SK-MEL-5 (cell line): ENCODE measurements at regions not wholly inside any gene's neighbourhood (a gene's known extent, or its start where the extent isn't known, plus 50 kb on each side); places are given as distances from the start of the nearest gene placed in this dataset.

Source experiments
- DNase-seq: peaks from one replicate; pipeline ENCODE4 v3.0.0-alpha.2; 2016; ENCODE audit warnings: low read depth, low spot score
- in situ Hi-C: cut with HindIII; loops from 2 replicates; pipeline ENCODE4 v1.10.0; 2016; ENCODE audit warnings: low sequenced_read_pairs, high pct_unique_total_duplicates, low pct_unique_long_range_greater_than_20kb

DNA sequence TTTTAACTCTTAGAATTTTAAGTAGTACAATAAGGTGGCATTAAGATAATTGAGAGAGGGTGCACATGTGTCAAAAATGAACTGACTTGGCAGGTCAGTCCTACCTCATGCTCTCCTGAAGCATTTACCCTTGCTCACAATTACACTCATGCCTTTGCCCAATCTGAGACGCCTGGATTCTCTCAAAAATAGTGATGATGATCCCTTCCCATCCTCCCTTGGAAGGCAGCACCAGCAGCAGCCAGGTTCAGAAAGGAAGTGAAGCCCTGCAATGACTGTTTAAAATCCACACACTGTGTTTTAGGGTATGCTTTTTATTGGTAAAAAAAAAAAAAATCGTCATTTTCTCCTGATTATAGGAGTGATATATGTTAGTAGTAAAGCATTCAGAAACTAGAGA, 246.6 kb downstream of the PRELID2 start:
- in situ Hi-C loops = no loop called here
- no peak for DNase-seq

GRCh38 chr5:145588113-145588512, 247.0 kb downstream of the PRELID2 start:
- DNase-seq = no peak
- in situ Hi-C loops = no loop called here

DNA sequence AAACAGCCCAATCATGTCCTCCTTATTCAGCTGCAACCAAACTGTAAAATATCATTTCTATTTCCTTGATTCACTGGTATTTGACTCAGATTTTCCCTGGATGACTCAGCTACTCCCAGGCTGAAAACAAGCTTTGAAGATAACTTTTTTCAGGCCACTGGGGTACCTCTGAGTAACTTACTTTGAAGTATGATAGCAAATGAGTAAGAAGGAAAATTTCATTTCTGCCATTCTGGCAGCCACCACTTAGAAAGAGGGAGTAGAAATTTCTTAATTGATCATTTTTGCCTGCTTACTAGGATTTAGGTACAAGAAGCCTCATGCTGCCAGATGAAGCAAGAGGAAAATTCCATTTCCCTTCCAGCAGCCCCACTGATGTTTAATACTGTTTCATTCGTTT, 247.4 kb downstream of the PRELID2 start:
- in situ Hi-C loops = no loop called here
- no peak for DNase-seq

DNA sequence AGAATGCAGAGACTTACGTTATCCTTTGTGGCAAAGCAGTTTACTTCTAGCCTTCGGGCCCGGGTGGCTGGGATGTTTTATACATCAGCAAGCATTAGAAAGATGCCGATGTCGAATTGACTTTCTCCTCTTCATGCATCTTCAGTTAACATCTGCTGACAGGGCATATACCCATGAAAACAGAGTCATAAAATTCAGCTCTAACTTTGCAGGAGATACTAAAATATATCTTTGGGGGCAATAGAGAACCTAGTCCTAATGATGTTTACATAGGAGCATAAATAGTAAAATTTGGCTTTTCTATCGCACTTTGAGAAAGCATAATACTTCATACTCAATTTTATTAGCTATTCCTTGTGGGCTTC, 247.9 kb downstream of the PRELID2 start:
- in situ Hi-C loops = no loop called here
- DNase-seq = no peak

GRCh38 chr5:145586661-145587307, 248.4 kb downstream of the PRELID2 start:
- in situ Hi-C loops = no loop called here
- no peak for DNase-seq

- in situ Hi-C loops = no loop called here
- no peak for DNase-seq
Observed at GRCh38 chr5:145585443-145586148, 249.5 kb downstream of the PRELID2 start.

DNA sequence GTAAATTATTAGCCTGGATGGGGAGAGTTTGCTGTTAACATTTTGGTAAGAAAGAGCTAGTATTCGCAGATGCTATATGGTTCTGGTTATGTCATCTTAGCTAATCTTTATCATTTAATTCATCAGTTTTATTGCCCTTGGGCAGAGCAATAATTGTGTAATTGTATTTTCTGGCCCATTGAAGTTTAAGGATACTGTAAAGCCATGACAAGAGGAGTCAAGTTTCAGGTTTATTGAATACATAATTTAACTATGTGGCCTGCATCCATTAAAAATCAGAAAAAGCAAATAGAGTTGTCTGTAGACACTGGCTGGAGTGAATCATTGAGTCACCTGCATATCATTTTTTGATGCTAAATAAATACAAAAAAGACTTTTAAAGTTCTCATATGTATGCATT, 255.8 kb downstream of the PRELID2 start:
- in situ Hi-C loops = no loop called here
- DNase-seq = no peak

DNA sequence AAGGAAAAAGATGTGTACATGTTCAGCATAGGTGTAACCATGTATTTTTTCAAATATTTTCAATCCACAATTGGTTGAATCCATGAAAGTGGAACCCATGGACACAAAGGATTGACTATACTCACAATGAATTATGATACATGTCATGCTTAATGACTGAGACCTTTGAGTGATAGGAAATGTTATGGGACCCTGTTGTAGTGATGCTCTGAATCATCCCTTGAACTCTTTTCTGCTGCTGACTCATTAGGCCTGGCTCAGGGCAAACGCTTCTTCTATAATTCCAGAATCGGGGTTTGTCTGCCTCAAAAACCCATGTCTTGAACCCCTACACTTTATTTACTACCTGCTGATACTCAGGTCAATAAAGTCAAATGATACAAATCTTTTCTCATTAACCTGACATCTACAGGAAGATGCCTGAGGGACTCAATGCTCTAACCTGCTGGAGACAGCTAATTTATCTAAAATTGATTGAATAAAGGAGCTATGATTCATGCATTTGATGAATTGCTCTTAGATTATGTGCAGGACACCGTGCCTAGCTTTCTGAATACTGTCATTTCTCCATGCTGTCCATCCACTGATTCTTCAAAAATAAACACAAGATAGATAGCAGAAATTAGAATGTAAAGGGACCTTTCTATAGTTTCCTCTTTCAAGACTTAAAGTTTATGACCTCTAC, 260.1 kb downstream of the PRELID2 start:
- DNase-seq = no peak
- in situ Hi-C loops = no loop called here

DNA sequence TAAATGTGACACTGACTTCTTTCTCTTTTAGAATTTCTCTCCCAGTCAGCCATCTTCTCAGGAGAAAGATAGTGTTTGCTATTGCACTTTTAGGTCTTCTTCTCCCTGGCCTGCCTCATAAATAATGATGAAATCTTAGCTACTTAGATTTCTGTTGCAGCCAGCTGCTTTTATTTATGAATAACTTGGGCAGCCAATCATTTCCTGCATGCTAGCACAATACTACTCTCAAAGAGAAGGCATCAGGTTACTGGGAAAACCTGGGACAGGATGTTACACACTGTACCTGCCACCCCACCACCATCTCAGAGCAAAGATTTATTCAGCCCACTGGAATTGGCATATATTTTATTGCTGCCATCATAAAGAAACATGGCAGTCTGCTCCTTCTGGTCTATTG, 266.6 kb downstream of the PRELID2 start:
- no peak for DNase-seq

GRCh38 chr5:145562931-145563330, 272.2 kb downstream of the PRELID2 start:
- DNase-seq = peak; percentile 92
- in situ Hi-C loops = no loop called here

More for the DNA sequence above, 266.6 kb downstream of the PRELID2 start:
- in situ Hi-C loops = no loop called here

- DNase-seq = no peak
- in situ Hi-C loops = no loop called here
Observed at GRCh38 chr5:145558288-145558687, 276.9 kb downstream of the PRELID2 start.

DNA sequence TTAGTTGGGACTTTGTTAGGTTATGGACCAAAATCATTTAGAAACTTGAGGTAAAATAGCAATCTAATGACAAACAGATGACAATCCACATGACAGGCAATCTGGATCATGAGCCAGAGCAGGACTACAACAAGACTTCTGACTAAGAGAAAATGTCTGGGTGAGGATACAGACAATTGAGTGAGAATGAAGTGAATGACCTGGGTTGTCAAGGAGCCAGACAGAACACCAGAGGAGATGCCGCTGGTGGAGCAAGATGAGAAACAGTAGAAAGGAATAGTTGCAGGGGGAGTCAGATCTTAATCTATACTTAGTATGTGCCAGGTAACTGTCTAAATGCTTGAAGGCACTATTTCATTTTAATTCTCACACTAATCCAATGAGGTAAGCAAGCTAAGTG, 277.8 kb downstream of the PRELID2 start:
- in situ Hi-C loops = no loop called here
- DNase-seq = no peak

- peak; percentile 14 for DNase-seq
- in situ Hi-C loops = no loop called here
Observed at GRCh38 chr5:145554399-145554798, 280.7 kb downstream of the PRELID2 start.

- no peak for DNase-seq
Observed at GRCh38 chr5:145553177-145553576, 282.0 kb downstream of the PRELID2 start.

DNA sequence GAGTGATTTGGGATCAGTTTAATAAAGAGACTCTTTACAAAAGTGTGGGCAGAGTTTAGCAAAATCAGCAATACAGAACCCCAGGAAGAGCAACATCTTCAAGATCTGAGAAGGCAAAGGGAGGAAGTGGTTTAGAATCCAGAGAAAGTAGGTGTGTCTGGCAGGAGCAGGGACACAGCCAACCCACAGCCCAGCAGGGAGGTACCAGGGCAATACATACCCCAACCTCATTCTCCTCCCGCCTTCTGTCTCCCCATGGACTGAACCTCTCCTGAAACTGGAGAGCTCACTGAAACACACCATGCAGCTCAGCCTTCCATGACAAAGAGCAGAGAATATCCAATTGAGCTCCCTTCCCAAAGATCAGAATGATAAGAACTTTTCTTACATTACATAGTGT, 283.4 kb downstream of the PRELID2 start:
- no peak for DNase-seq
- in situ Hi-C loops = no loop called here

More at GRCh38 chr5:145553177-145553576, 282.0 kb downstream of the PRELID2 start:
- in situ Hi-C loops = no loop called here

DNA sequence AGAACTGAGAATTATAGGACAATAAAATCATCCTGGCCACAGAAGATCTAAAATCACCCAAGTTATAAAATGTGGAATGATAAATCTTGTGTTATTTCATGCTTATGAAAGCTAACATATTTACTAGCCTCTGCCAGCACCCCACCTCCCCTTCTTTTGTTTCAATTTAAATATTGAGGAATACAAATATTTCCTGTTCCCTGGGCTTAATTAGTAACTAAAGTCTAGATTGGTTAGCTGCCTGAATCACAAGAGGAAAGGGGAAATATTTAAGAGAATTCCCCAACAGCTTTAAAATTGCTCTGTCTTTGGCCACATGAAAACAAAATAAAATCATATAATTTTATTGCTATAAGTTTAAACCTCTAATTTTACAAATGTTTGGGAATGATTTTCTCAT, 287.0 kb downstream of the PRELID2 start:
- DNase-seq = no peak
- in situ Hi-C loops = no loop called here

DNA sequence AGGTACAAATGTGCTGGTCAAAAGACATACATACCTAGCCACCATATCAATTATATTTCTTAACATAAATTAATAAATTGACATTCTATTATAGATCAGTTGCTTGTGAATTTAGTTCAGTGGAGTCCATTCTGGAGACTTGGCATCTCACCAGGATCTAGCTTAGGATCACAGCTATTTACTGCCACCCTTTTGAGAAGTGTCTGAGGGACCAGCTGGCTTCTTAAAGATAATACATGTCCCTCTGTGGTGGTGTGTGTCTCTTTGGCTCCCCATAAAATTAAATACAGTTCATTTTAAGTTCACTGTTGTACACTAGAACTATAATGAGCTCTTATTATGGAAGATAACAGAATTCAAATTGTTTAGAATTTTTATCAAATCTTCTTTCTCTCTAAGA, 290.7 kb downstream of the PRELID2 start:
- DNase-seq = no peak
- in situ Hi-C loops = no loop called here

- no peak for DNase-seq
- in situ Hi-C loops = no loop called here
Observed at GRCh38 chr5:145543968-145544367, 291.2 kb downstream of the PRELID2 start.

DNA sequence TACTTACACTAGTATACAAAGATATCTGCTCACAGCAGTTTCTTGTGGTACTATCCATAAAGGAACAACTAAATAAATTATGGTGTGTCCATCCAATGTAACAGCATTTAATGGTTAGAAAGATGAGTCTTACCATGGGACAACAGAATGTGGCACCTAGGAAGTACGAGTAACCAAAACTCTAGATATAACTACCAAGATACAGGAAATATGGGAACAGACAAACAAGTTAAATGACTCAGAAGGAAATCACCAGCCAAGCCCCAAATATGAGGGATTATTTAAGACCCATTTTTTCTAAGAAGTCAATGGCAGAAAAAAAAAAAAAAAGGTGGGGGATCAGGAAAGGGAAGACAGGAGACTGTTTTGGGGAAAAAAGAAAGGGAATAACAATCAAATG, 294.8 kb downstream of the PRELID2 start:
- DNase-seq = no peak
- in situ Hi-C loops = no loop called here
